Fibroblast of lung (primary cell): ENCODE measurements at regions not wholly inside any gene's neighbourhood (a gene's known extent, or its start where the extent isn't known, plus 50 kb on each side); places are given as distances from the start of the nearest gene placed in this dataset.

Experiments used
- DNase-seq, 2 donors: peaks; one replicate each; pipeline versions ENCODE4 v3.0.0 to v3.0.0-alpha.2; 2010; ENCODE audit warnings: low read depth in 2 of 2
- H2AFZ ChIP-seq: 2 replicates; pipeline ENCODE4 v1.5.1; 2012; ENCODE audit warnings: low read length, control low read depth, inconsistent platforms
- H3K27ac ChIP-seq: 2 replicates; pipeline ENCODE4 v1.5.1; 2011; ENCODE audit warnings: low read length, control low read depth; ENCODE audit not compliant: insufficient read depth
- H3K27me3 ChIP-seq: 2 replicates; pipeline ENCODE4 v1.5.1; 2011; ENCODE audit warnings: mild to moderate bottlenecking, low read length; ENCODE audit not compliant: control insufficient read depth, insufficient read depth
- H3K36me3 ChIP-seq: 2 replicates; pipeline ENCODE4 v1.5.1; 2011; ENCODE audit warnings: low read length; ENCODE audit not compliant: control insufficient read depth, insufficient read depth
- H3K4me1 ChIP-seq: 2 replicates; pipeline ENCODE4 v1.5.1; 2011; ENCODE audit warnings: low read length; ENCODE audit not compliant: control insufficient read depth, insufficient read depth; ENCODE audit errors: extremely low read depth
- H3K4me2 ChIP-seq: 2 replicates; pipeline ENCODE4 v1.5.1; 2011; ENCODE audit warnings: low read length, control low read depth; ENCODE audit not compliant: insufficient read depth; ENCODE audit errors: extremely low read depth
- H3K4me3 ChIP-seq, 4 experiments: fragments of 200-600 bp in 1 of 4; sonication (generic) in 1 of 4; replicated peaks in 1 of 4; 2 replicates each; pipeline ENCODE4 v1.5.1; 2011 to 2016; ENCODE audit warnings: low read length in 4 of 4, low read depth in 3 of 4, mild to moderate bottlenecking in 3 of 4, control low read depth in 2 of 4, inconsistent platforms in 1 of 4, mixed read lengths in 1 of 4; ENCODE audit not compliant: insufficient read depth in 1 of 4; ENCODE audit errors: control extremely low read depth in 1 of 4
- H3K79me2 ChIP-seq: 2 replicates; pipeline ENCODE4 v1.5.1; 2012; ENCODE audit warnings: mild to moderate bottlenecking, low read length, inconsistent platforms; ENCODE audit not compliant: control insufficient read depth, insufficient read depth
- H3K9ac ChIP-seq: 2 replicates; pipeline ENCODE4 v1.5.1; 2011; ENCODE audit warnings: mild to moderate bottlenecking, low read length, control low read depth; ENCODE audit not compliant: insufficient read depth
- H3K9me3 ChIP-seq: 2 replicates; pipeline ENCODE4 v1.5.1; 2012; ENCODE audit warnings: low read depth, low read length; ENCODE audit not compliant: control insufficient read depth, insufficient read depth
- H4K20me1 ChIP-seq: 2 replicates; pipeline ENCODE4 v1.5.1; 2011; ENCODE audit warnings: low read length; ENCODE audit not compliant: control insufficient read depth, insufficient read depth; ENCODE audit errors: extremely low read depth
- EZH2 ChIP-seq: IDR thresholded peaks from 2 replicates; pipeline ENCODE4 v1.5.1; 2012; ENCODE audit warnings: low read length, control low read depth, mild to moderate bottlenecking; ENCODE audit errors: missing control alignments
- TF ChIP-seq, protein P1 (sequence below), 2 donors: IDR thresholded peaks in 1 of 2; conservative IDR thresholded peaks in 1 of 2; 1 replicate in 1 of 2; 2 replicates in 1 of 2; pipeline ENCODE4 v1.5.1; 2011 to 2012; ENCODE audit warnings: low read length in 2 of 2, control low read depth in 1 of 2, inconsistent platforms in 1 of 2, low read depth in 1 of 2, mild to moderate bottlenecking in 1 of 2

DNA sequence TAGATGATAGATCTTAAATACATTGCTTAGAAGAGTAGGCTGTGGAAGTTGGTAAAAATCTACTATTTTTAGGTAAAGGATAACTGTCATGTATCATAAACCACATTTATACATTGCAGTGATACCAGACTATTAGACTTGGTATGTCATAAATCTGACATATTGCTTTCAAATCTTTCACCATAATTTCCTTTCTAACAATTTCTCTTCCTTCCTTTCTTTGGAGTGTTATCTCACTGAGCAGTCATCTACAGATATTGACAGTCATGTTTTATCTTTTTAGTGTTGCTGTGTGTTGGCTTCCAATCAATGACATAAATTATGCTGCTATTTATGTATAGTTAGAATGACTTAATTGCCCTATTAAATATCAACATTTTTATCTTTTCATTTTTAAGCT lies 588.7 kb downstream of the TUSC7 start:
- Histone ChIP-seq H3K36me3 (no peaks in the 10 kb centered on the region), H2AFZ (no peak overlapping the region), H3K27ac (no peak overlapping the region), H4K20me1 (no peaks in the 10 kb centered on the region), H3K9me3 (no peaks in the 10 kb centered on the region), H3K4me2 (no peak overlapping the region), H3K79me2 (no peaks in the 10 kb centered on the region), H3K4me1 (no peaks in the 10 kb centered on the region), H3K9ac (no peak overlapping the region), H3K27me3 (no peaks in the 10 kb centered on the region), H3K4me3 (no peak overlapping the region)
- DNase-seq = no peak
- TF ChIP-seq, protein P1, sequence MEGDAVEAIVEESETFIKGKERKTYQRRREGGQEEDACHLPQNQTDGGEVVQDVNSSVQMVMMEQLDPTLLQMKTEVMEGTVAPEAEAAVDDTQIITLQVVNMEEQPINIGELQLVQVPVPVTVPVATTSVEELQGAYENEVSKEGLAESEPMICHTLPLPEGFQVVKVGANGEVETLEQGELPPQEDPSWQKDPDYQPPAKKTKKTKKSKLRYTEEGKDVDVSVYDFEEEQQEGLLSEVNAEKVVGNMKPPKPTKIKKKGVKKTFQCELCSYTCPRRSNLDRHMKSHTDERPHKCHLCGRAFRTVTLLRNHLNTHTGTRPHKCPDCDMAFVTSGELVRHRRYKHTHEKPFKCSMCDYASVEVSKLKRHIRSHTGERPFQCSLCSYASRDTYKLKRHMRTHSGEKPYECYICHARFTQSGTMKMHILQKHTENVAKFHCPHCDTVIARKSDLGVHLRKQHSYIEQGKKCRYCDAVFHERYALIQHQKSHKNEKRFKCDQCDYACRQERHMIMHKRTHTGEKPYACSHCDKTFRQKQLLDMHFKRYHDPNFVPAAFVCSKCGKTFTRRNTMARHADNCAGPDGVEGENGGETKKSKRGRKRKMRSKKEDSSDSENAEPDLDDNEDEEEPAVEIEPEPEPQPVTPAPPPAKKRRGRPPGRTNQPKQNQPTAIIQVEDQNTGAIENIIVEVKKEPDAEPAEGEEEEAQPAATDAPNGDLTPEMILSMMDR (conservative IDR thresholded peaks at IDR 0.05 in 1 of 2, IDR thresholded peaks at IDR 0.05 in 1 of 2; ENCODE audit: low read depth in 1 of 2, low read length in 2 of 2) = no peak
- TF ChIP-seq EZH2 = no peak

DNA sequence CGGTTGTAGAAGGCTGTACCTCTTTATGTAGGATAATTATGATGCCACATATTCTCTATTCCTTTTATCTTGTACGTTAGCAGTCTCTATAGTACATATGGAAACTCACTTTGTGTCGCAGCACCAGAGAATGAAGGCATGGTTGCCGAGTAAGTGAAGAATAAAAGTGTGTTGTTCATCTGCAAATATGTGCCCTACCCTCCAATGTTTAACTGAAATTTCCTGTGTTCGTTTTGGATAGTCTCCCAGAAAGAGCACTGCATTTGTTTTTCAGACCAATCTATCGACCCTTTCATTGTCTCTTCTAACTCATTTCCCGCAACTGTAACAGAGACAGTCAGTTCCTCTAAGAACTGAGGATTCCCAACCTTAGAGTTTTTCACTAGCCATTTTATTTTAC lies 592.8 kb downstream of the TUSC7 start:
- H3K27ac ChIP-seq = no peak overlapping the region
- H3K27me3 ChIP-seq = no peaks in the 10 kb centered on the region
- no peak overlapping the region for H3K4me2 ChIP-seq
- DNase-seq = peak in 1 of 2 donors; percentile 5
- H3K36me3 ChIP-seq = no peaks in the 10 kb centered on the region
- H3K9ac ChIP-seq = no peak overlapping the region
- no peaks in the 10 kb centered on the region for H3K79me2 ChIP-seq
- no peaks in the 10 kb centered on the region for H3K4me1 ChIP-seq
- no peak overlapping the region for H2AFZ ChIP-seq
- H4K20me1 ChIP-seq = no peaks in the 10 kb centered on the region
- H3K9me3 ChIP-seq = no peaks in the 10 kb centered on the region
- no peak overlapping the region for H3K4me3 ChIP-seq
- TF ChIP-seq, protein P1 (conservative IDR thresholded peaks at IDR 0.05 in 1 of 2, IDR thresholded peaks at IDR 0.05 in 1 of 2; ENCODE audit: low read depth in 1 of 2, low read length in 2 of 2) = no peak
- TF ChIP-seq EZH2 = no peak

DNA sequence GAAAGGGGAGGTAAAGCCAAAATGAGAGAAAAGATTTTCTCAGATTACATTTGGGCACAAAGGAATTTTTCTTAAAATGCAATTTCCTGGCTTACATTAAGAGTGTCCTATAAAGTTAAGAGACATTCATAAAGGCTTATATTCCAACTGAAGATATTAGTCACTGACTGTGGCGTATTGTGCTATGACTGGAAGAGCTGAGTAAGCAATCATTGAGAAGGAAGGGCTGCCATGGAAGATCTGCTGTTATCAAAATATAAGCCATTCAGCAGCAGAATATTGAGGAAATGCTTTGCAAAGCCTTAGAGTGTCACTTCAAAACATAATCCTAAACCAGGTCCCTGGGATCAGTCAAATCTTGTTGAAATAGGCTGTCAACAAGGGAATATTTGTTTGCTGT lies 593.9 kb downstream of the TUSC7 start:
- no peaks in the 10 kb centered on the region for H3K27me3 ChIP-seq
- no peak overlapping the region for H3K9ac ChIP-seq
- TF ChIP-seq EZH2 = no peak
- TF ChIP-seq, protein P1 (conservative IDR thresholded peaks at IDR 0.05 in 1 of 2, IDR thresholded peaks at IDR 0.05 in 1 of 2; ENCODE audit: low read depth in 1 of 2, low read length in 2 of 2) = no peak
- H2AFZ ChIP-seq = no peak overlapping the region
- H3K27ac ChIP-seq = no peak overlapping the region
- H3K4me2 ChIP-seq = no peak overlapping the region
- DNase-seq = peak in 1 of 2 donors; percentile 15
- H3K9me3 ChIP-seq = no peaks in the 10 kb centered on the region
- H3K79me2 ChIP-seq = no peaks in the 10 kb centered on the region
- H3K36me3 ChIP-seq = no peaks in the 10 kb centered on the region
- H4K20me1 ChIP-seq = no peaks in the 10 kb centered on the region
- no peak overlapping the region for H3K4me3 ChIP-seq
- H3K4me1 ChIP-seq = no peaks in the 10 kb centered on the region
